CD1c-positive myeloid dendritic cell (primary cell): ENCODE measurements at regions not wholly inside any gene's neighbourhood (a gene's known extent, or its start where the extent isn't known, plus 50 kb on each side); places are given as distances from the start of the nearest gene placed in this dataset.

Source experiments
- DNase-seq: peaks from one replicate; pipeline ENCODE4 v3.0.0-alpha.2; 2016; ENCODE audit errors: extremely low spot score

DNA sequence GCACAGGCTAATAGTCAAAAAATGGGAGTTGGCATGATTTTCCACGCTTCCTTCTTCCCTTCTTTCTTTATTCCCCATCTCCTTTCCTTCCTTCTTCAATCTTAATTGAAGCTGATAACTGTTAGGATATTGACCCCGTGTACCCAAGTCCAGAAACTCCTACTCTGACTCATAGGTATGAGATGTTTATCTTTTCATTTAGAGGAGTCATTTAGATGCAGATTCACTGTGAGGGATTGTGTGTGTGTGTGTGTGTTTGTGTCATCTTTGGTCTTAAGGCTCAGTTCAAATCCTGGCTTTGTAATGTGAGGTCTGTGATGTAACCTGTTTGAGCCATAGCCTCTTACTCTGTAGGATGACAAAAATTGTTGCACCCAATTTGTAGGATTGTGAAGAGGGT lies 332.0 kb upstream of the MAF start:
- DNase-seq: no peak

- no peak for DNase-seq
Observed at GRCh38 chr16:79931721-79932120, 331.2 kb upstream of the MAF start.

- DNase-seq: no peak
Observed at GRCh38 chr16:79929260-79929965, 328.9 kb upstream of the MAF start.

DNA sequence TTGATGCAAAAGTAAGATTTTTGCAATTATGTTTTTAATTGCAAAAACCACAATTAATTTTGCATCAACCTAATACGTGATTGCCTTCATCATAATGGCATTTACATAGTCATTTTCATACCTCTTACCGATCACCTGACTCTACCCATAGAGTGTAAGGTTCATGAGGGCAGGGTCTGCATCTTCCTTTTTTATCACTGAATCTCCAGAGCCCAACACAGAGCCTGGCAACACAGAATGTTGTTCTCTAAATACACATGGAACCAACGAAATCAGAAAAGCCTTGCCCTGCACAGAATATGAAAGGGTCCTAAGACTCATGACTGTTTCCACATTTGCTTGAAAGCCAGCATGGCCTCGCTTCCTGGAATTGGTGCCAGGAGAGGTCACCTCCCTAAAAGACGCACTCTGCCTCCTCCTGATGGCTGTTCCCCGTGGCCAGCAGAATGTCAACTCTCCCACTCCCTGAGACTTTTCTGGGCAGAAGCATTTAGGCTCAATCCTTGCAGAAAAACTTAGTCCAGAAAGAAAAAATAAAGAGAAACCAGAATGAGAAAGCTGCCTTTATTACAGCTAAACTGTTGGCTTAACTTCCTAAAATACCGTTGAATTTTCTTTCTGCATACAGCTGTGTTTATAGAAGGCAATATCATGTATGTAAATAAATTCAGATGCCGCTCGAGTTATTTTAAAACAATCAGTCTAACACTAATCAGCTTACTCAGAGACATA lies 327.8 kb upstream of the MAF start:
- DNase-seq: no peak

DNA sequence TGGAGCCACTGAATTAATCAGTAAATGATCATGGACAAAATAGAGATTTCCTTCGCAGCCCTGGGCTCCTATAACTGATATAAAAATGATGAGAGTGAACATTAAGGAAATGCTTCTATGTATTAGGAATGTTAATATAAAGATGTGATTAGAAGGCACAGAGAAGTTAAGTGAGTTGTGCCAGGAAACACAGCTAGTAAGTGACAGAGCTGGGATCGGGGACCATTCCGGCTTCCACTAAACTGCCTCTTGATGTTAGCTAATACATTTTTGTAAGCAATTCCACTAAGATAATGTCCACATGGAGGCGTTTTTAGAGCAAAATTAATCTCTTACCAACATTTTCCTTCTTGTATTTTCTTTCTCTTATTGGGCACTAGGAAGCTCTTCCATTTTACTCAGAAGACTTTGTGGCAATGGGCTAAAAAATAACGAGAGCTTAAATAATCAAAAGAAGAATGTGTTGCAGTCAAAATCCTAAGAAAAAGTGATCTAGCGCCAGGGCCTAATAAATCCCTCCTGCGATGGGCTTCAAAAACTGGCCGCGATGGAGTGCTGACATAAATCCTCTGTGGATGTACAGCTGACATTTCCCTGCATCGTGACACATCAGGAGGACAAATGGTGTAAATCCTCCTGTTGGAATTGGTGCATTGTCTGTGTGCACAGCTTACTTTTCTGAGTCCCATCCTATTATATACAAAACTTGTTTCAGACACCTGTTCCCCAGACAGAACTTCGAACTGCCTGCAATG lies 326.1 kb upstream of the MAF start:
- no peak for DNase-seq

- DNase-seq: no peak
Observed at GRCh38 chr16:79923431-79923830, 322.9 kb upstream of the MAF start.

- DNase-seq: no peak
Observed at GRCh38 chr16:79920685-79921084, 320.1 kb upstream of the MAF start.

- no peak for DNase-seq
Observed at GRCh38 chr16:79918916-79919315, 318.4 kb upstream of the MAF start.

DNA sequence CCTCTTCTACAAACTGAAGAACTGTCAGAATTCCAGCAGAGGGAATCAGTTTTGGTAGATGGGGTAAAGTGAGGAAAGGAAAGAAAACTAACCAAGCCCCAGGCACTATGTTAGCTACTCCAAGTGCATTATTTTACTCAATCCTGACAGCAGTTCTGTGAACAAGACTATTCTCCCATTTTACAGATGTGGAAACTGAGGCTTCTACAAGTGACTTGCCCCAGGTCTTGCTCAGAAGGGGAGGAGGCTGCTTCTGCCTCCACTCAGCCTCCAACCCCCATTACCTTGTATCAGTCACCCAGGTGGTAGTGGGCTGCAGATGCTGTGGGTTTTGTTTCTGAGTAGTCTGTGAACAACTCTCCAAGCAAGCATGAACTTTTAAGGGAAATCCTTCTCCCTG lies 315.2 kb upstream of the MAF start:
- DNase-seq: no peak

DNA sequence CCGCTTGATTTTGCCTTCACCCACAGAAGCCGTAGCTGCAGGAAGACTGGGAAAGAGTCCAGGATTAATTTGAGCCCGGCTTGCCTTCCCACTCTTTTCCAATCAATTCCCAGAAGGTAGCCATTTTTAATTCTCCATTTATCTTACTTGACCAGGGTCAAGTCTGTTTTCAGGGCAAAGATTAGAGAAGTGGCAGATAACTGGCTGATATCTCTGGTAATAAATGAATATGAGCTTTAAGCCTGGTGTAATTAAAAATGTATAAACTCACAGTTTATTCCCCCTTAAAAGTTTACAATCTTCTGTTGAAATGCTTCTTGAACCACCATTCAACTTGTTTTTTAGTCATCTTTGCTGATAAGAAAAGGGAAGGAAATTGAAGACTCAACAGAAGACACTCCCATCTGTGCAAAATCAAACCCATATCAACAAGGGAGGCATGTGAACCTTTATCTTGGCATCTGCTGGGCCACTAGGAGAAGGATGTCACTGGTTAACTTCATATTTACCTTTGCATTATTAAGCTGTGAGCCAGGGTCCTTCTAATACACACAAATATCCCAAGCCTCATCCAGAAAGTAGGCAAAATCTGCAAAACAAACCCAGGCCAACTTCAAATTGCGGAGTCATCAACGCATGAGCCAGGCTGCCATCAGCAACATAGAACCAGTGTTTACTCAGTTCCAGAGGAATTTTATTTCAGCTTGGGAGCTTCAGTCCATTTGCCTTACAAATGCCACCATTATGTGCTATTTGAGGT lies 314.6 kb upstream of the MAF start:
- DNase-seq: no peak

DNA sequence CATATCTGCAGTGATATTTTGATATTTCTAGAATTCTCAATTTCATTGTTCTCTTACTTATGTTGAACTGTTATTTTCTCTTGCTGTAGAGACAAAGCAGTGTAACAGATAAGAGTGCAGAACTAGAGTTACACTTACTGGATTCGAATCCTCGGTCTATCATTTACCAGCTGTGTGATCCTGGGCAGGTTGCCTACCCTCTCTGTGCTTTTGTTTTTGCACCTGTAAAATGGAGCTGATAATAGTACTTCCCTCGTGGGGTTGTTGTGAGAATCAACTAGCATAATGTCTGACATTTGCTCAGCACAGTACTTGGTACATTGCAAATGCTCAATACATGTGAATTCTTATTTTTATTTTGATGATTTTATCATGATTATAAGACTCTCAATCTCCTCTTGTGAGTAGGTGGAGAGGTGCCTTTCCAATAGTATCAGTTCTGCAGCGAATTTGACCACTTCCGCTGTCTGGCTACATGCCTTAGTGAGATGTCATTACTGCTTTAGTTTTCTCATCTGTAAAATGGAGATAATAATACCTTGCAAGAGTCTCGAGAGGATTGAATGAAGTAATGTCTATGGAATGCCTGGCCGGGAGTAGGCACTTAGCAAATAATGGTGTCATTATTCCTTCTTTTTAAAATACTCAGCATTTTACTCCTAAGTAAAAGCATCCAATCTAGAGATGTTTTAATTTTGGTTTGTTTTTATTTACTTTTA lies 312.2 kb upstream of the MAF start:
- no peak for DNase-seq

DNA sequence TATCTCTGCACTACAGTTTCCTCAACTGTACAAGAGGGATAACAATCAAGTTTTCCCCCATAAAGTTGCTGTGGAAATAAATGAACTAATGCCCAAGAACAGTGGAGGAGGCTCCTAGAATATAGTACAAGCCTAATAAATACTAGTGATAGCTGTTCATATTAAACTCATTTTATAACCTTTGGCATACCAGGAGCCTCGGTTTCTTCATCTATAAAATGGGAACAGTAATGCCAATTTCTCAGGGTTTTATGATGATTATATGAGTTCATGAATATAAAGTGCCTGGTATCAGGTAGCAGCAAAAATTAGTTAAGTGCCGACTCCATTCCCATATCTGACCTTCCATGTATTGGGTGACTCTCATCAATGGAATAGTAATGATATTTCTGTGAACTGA lies 311.1 kb upstream of the MAF start:
- no peak for DNase-seq

GRCh38 chr16:79909571-79909970 lies 309.0 kb upstream of the MAF start:
- DNase-seq: no peak

- DNase-seq: no peak
Observed at GRCh38 chr16:79903471-79903870, 302.9 kb upstream of the MAF start.

DNA sequence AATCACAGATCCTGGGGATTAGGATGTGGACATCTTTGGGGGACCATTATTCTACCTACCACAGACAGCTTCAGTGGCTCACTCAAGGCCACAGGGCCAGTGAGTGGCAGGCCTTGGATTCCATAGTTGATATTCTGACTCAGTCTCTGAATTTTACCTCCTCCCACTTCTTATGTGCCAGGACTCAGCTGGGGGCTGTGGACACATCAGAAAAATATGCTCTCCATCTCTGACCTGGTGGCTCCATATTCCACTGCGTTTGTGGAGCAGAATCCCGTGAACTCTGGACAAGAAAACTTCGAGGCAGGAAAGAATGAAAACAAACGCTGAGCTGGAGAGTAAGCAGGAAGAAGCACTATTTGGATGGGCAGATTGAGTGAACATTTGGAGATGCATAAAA lies 301.8 kb upstream of the MAF start:
- no peak for DNase-seq

DNA sequence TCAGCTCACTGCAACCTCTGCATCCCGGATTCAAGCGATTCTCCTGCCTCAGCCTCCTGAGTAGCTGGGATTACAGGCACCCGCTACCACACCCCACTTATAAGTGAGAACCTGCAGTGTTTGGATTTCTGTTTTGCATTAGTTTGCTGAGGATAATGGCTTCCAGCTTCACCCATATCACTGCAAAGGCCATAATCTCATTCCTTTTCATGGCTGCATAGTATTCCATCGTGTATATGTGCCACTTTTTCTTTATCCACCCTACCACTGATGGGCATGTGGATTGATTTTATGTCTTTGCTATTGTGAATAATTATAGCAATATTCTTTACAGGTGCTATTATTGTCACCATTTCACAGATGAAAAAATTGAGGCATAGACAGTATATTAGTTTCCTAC lies 301.0 kb upstream of the MAF start:
- no peak for DNase-seq

DNA sequence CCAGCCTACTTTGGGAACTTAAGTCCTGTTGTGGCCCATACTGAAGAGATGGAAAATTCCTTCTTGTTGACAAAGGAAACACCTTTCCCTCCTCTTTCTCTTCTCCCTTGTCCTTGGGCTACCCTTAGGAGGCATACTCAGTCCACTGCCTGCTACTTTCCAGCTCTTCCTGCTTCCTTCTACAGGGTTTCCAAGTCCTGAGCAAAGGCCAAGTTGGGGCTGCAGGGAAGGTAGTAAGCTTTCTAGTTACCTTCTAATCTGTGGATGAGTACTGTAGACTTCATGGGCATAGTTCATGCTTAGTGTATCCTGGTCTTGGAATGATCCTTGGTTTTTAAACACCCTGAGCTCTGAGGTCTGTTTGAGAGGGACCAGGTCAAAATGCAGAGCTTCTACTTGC lies 299.2 kb upstream of the MAF start:
- DNase-seq: no peak

DNA sequence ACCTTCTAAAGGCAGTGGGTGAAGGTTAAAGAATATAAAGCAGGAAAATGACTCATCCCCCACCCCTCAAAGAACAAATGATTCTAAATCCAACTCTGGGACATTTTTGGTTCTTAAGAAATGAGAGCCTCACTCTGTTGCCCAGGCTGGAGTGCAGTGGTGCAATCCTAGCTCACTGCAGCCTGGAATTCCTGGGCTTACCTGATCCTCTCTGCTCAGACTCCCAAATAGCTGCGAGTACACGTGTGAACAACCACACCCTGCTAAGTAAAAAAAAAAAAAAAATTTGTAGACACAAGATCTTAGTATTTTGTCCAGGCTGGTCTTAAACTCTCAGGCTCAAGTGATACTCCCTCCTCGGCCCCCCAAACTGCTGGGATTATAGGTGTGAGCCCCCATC lies 298.8 kb upstream of the MAF start:
- DNase-seq: no peak

DNA sequence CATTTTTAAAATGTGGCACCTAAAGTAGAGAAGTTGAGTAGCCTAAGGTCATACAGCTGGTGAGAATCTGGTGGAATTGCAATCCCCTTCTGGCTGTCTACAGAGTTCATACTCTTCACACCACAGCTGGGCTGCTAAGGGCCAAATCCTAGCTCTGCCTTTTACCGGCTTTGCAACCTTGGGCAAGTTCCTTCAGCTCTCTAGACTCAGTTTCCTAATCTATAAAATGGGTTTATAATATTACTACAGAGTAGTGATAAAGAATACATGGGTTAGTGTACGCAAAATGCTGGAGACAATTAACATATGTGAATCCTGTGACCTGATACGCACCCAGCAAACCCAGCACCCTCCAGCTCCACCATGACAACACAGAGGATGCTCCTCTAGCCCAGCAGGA lies 298.2 kb upstream of the MAF start:
- no peak for DNase-seq

DNA sequence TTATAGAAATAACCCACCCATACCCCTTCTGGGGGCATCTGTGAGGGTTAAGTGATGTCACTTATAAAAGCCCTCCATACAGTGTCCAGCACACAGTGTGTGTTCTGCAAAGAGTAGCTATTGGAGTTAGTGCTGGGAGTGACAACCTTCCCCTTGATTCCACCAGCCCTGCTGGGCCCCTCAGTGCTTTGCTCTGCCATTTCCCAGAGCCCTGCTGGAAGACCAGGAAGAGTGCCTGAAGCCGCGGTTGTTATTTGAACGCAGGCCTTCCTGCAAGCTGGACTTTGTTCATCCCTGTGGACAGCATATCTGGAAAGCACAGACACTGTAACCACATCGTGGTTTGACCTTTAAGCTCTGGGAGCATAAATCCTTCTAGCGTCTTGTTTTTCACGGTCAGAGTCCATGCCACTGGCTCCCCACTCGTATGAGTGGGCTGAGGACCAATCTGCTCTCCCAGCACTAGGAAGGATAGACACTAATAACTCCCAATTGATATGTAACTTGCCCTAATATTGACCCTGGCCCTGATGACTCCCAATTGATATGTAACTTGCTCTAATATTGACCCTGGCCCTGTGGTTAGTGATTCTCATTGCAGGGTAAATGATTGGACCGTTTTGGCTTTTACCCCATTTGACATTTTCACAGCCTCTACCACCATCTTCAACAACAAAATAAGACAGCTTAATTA lies 297.1 kb upstream of the MAF start:
- no peak for DNase-seq

- DNase-seq: no peak
Observed at GRCh38 chr16:79897104-79897452, 296.5 kb upstream of the MAF start.
